Suppressor macrophage treated with lipopolysaccharide for 4 hours (primary cell): ENCODE measurements at regions not wholly inside any gene's neighbourhood (a gene's known extent, or its start where the extent isn't known, plus 50 kb on each side); places are given as distances from the start of the nearest gene placed in this dataset.

Source experiments
- DNase-seq: peaks from one replicate; pipeline ENCODE4 v3.0.0-alpha.2; 2020

GRCh38 chr5:174159327-174160114 lies 114.0 kb downstream of the NSG2 start:
- no peak for DNase-seq

GRCh38 chr5:174165406-174165805 lies 119.9 kb downstream of the NSG2 start:
- no peak for DNase-seq

- DNase-seq = no peak
These were observed 120.9 kb downstream of the NSG2 start for GRCh38 chr5:174166231-174167079.

- no peak for DNase-seq
These were observed 121.8 kb downstream of the NSG2 start for GRCh38 chr5:174167080-174167910.

- DNase-seq = no peak
These were observed 126.6 kb downstream of the NSG2 start for GRCh38 chr5:174172152-174172551.

- no peak for DNase-seq
These were observed 127.1 kb downstream of the NSG2 start for GRCh38 chr5:174172566-174172965.

- no peak for DNase-seq
These were observed 128.3 kb downstream of the NSG2 start for GRCh38 chr5:174173766-174174165.

- DNase-seq = peak; percentile 4
These were observed 130.3 kb downstream of the NSG2 start for GRCh38 chr5:174175716-174176268.

- no peak for DNase-seq
These were observed 131.0 kb downstream of the NSG2 start for GRCh38 chr5:174176511-174176910.

GRCh38 chr5:174177531-174177930 lies 132.0 kb downstream of the NSG2 start:
- no peak for DNase-seq

- no peak for DNase-seq
These were observed 132.6 kb downstream of the NSG2 start for GRCh38 chr5:174177976-174178605.

GRCh38 chr5:174180639-174181038 lies 135.1 kb downstream of the NSG2 start:
- no peak for DNase-seq

- DNase-seq = no peak
These were observed 136.6 kb downstream of the NSG2 start for GRCh38 chr5:174182111-174182510.

GRCh38 chr5:174183701-174184100 lies 138.2 kb downstream of the NSG2 start:
- no peak for DNase-seq

- no peak for DNase-seq
These were observed 140.0 kb downstream of the NSG2 start for GRCh38 chr5:174185506-174185905.

GRCh38 chr5:174186096-174186695 lies 140.7 kb downstream of the NSG2 start:
- no peak for DNase-seq

GRCh38 chr5:174187001-174187400 lies 141.5 kb downstream of the NSG2 start:
- no peak for DNase-seq

- no peak for DNase-seq
These were observed 142.0 kb downstream of the NSG2 start for GRCh38 chr5:174187481-174187880.

GRCh38 chr5:174188295-174188694 lies 142.8 kb downstream of the NSG2 start:
- DNase-seq = no peak

- DNase-seq = no peak
These were observed 144.4 kb downstream of the NSG2 start for GRCh38 chr5:174189654-174190541.

- DNase-seq = no peak
These were observed 145.6 kb downstream of the NSG2 start for GRCh38 chr5:174191076-174191475.
